H1 (cell line): ENCODE measurements at regions not wholly inside any gene's neighbourhood (a gene's known extent, or its start where the extent isn't known, plus 50 kb on each side); places are given as distances from the start of the nearest gene placed in this dataset.

Source experiments
- CTCF ChIA-PET: fragments of 300-600 bp; sonication (Branson Sonifier 250); formaldehyde crosslinking; loops from one replicate; lab custom pipeline; 2021; ENCODE audit not compliant: partially characterized antibody; lab: Charles Lee
- POLR2A ChIA-PET: fragments of 300-600 bp; sonication (Branson Sonifier 250); formaldehyde crosslinking; loops from one replicate; lab custom pipeline; 2021; ENCODE audit warnings: inconsistent platforms; ENCODE audit not compliant: partially characterized antibody; lab: Charles Lee
- DNase-seq, 2 experiments: peaks; one replicate each; pipeline versions ENCODE4 v3.0.0 to v3.0.0-alpha.2; 2010 to 2022; ENCODE audit warnings: low spot score in 2 of 2, low read depth in 1 of 2, mixed read lengths in 1 of 2
- FAIRE-seq: peaks from 2 replicates; lab custom pipeline; 2011; peaks lifted over from hg19 to GRCh38; lab: Jason Lieb, UNC
- H2AFZ ChIP-seq: 2 replicates; pipeline ENCODE4 v1.8.1; 2012; ENCODE audit warnings: low read length, inconsistent platforms
- H2AK5ac ChIP-seq: 2 replicates; pipeline ENCODE4 v1.6.1; 2013; ENCODE audit warnings: low read depth, low read length
- H2BK120ac ChIP-seq: replicated peaks from 2 replicates; pipeline ENCODE3; 2013; ENCODE audit warnings: low read depth, low read length, inconsistent platforms
- H2BK12ac ChIP-seq: 2 replicates; pipeline ENCODE4 v1.6.1; 2013; ENCODE audit warnings: low read depth, low read length
- H2BK15ac ChIP-seq: 2 replicates; pipeline ENCODE4 v1.6.1; 2013; ENCODE audit warnings: low read length
- H2BK20ac ChIP-seq: 2 replicates; pipeline ENCODE4 v1.6.1; 2013; ENCODE audit warnings: low read length
- H2BK5ac ChIP-seq: 2 replicates; pipeline ENCODE4 v1.6.1; 2013; ENCODE audit warnings: low read depth, low read length
- H3K14ac ChIP-seq: 2 replicates; pipeline ENCODE4 v1.6.1; 2013; ENCODE audit warnings: inconsistent platforms; ENCODE audit not compliant: insufficient read length
- H3K18ac ChIP-seq: 2 replicates; pipeline ENCODE4 v1.6.1; 2013; ENCODE audit warnings: low read length; ENCODE audit errors: extremely low read depth
- H3K23ac ChIP-seq: 2 replicates; pipeline ENCODE4 v1.6.1; 2013; ENCODE audit warnings: inconsistent platforms; ENCODE audit not compliant: insufficient read length
- H3K23me2 ChIP-seq: 2 replicates; pipeline ENCODE4 v1.6.1; 2013; ENCODE audit warnings: low read depth, low read length
- H3K27ac ChIP-seq: 2 replicates; pipeline ENCODE4 v1.6.1; 2011; ENCODE audit warnings: low read depth, low read length, inconsistent platforms
- H3K27me3 ChIP-seq, 4 experiments: replicated peaks in 1 of 4; 1 replicate in 1 of 4; 2 replicates in 3 of 4; pipeline versions ENCODE4 v1.6.1 to v1.8.1; 2011 to 2013; ENCODE audit warnings: low read length in 3 of 4, mild to moderate bottlenecking in 3 of 4, inconsistent platforms in 2 of 4, mixed read lengths in 2 of 4, moderate library complexity in 1 of 4; ENCODE audit not compliant: control insufficient read depth in 3 of 4, insufficient read depth in 3 of 4; ENCODE audit errors: extremely low read depth in 1 of 4
- H3K36me3 ChIP-seq, 4 experiments: 2 replicates each; pipeline versions ENCODE4 v1.6.1 to v1.8.1; 2011 to 2013; ENCODE audit warnings: mild to moderate bottlenecking in 4 of 4, low read length in 3 of 4, moderate library complexity in 2 of 4, control low read depth in 1 of 4, inconsistent platforms in 1 of 4; ENCODE audit not compliant: insufficient read depth in 4 of 4, control insufficient read depth in 2 of 4
- H3K4ac ChIP-seq: replicated peaks from 2 replicates; pipeline ENCODE3; 2013; ENCODE audit warnings: low read length, low read depth, mixed read lengths, inconsistent platforms; ENCODE audit not compliant: insufficient read length
- H3K4me1 ChIP-seq, 4 experiments: replicated peaks in 1 of 4; 1 replicate in 1 of 4; 2 replicates in 3 of 4; pipeline versions ENCODE4 v1.6.1 to v1.8.1; 2011 to 2013; ENCODE audit warnings: low read length in 3 of 4, inconsistent platforms in 2 of 4, mixed read lengths in 1 of 4; ENCODE audit not compliant: insufficient read depth in 4 of 4, control insufficient read depth in 3 of 4
- H3K4me2 ChIP-seq, 2 experiments: 2 replicates each; pipeline versions ENCODE4 v1.6.1 to v1.8.1; 2011 to 2013; ENCODE audit warnings: low read depth in 2 of 2, low read length in 2 of 2, control low read depth in 1 of 2, inconsistent platforms in 1 of 2, mild to moderate bottlenecking in 1 of 2; ENCODE audit not compliant: insufficient read depth in 1 of 2
- H3K4me3 ChIP-seq, 4 experiments: fragments of 200-600, 300-600 bp in 1 of 4; sonication (generic), shearing (Covaris generic), sonication (Bioruptor Twin) in 1 of 4; 2 replicates each; pipeline versions ENCODE4 v1.5.1 to v1.8.1; 2011 to 2016; ENCODE audit warnings: low read length in 4 of 4, low read depth in 3 of 4, control low read depth in 2 of 4, inconsistent platforms in 2 of 4, mild to moderate bottlenecking in 2 of 4, mixed read lengths in 1 of 4, moderate library complexity in 1 of 4; ENCODE audit not compliant: insufficient read depth in 2 of 4; ENCODE audit errors: extremely low read depth in 1 of 4
- H3K56ac ChIP-seq: replicated peaks from 2 replicates; pipeline ENCODE3; 2013; ENCODE audit warnings: low read depth, mild to moderate bottlenecking, mixed read lengths, low read length, inconsistent platforms; ENCODE audit not compliant: insufficient read length
- H3K79me1 ChIP-seq: 2 replicates; pipeline ENCODE4 v1.6.1; 2013; ENCODE audit warnings: low read depth, low read length, control low read depth
- H3K79me2 ChIP-seq, 2 experiments: 2 replicates each; pipeline versions ENCODE4 v1.6.1 to v1.8.1; 2012 to 2013; ENCODE audit warnings: low read length in 2 of 2, mild to moderate bottlenecking in 2 of 2, inconsistent platforms in 1 of 2; ENCODE audit not compliant: insufficient read depth in 2 of 2, control insufficient read depth in 1 of 2
- H3K9ac ChIP-seq, 4 experiments: replicated peaks in 1 of 4; 1 replicate in 1 of 4; 2 replicates in 3 of 4; pipeline versions ENCODE4 v1.6.1 to v1.8.1; 2011 to 2013; ENCODE audit warnings: low read depth in 3 of 4, low read length in 3 of 4, control low read depth in 2 of 4, mild to moderate bottlenecking in 2 of 4, moderate library complexity in 2 of 4, inconsistent platforms in 1 of 4; ENCODE audit errors: extremely low read depth in 1 of 4
- H3K9me3 ChIP-seq, 2 experiments: 2 replicates each; pipeline versions ENCODE4 v1.6.1 to v1.8.1; 2012 to 2013; ENCODE audit warnings: mild to moderate bottlenecking in 2 of 2, moderate library complexity in 2 of 2, control low read depth in 1 of 2, inconsistent platforms in 1 of 2, low read depth in 1 of 2, low read length in 1 of 2, mixed read lengths in 1 of 2; ENCODE audit not compliant: insufficient read depth in 2 of 2
- H4K20me1 ChIP-seq, 2 experiments: replicated peaks in 1 of 2; 2 replicates each; pipeline versions ENCODE3 to v1.8.1; 2011 to 2013; ENCODE audit warnings: inconsistent platforms in 2 of 2, low read length in 2 of 2, mild to moderate bottlenecking in 1 of 2; ENCODE audit not compliant: insufficient read depth in 2 of 2, control insufficient read depth in 1 of 2
- H4K5ac ChIP-seq: 2 replicates; pipeline ENCODE4 v1.6.1; 2013; ENCODE audit warnings: low read length, low read depth, mixed read lengths, inconsistent platforms; ENCODE audit not compliant: insufficient read length
- H4K8ac ChIP-seq: 2 replicates; pipeline ENCODE4 v1.8.0; 2013; ENCODE audit warnings: mild to moderate bottlenecking, moderate library complexity, low read length, inconsistent platforms; ENCODE audit not compliant: insufficient read depth; ENCODE audit errors: extremely low read depth
- H4K91ac ChIP-seq: replicated peaks from 2 replicates; pipeline ENCODE3; 2013; ENCODE audit warnings: low read length, mixed read lengths, inconsistent platforms; ENCODE audit not compliant: insufficient read length
- CTBP2 ChIP-seq: IDR thresholded peaks from 2 replicates; pipeline ENCODE4 v1.7.0; 2011; ENCODE audit warnings: borderline replicate concordance, mild to moderate bottlenecking, moderate library complexity, mixed read lengths, low read length; ENCODE audit not compliant: insufficient read depth, insufficient read length
- GABPA ChIP-seq: IDR thresholded peaks from 2 replicates; pipeline ENCODE4 v1.6.1; 2011; ENCODE audit warnings: mild to moderate bottlenecking, low read length, moderate library complexity, borderline replicate concordance; ENCODE audit not compliant: insufficient read depth
- KDM1A ChIP-seq: fragments of 200-600, 300-600 bp; sonication (generic); IDR thresholded peaks from 2 replicates; pipeline ENCODE4 v1.7.1; 2016; ENCODE audit warnings: mild to moderate bottlenecking, low read length, borderline replicate concordance
- KDM4A ChIP-seq: IDR thresholded peaks from one replicate; pipeline ENCODE4 v1.7.1; 2012; ENCODE audit warnings: low read depth, mild to moderate bottlenecking, moderate library complexity, low read length, inconsistent platforms; ENCODE audit not compliant: severe bottlenecking
- RBBP5 ChIP-seq: IDR thresholded peaks from 2 replicates; pipeline ENCODE4 v1.7.1; 2012; ENCODE audit warnings: low read depth, mild to moderate bottlenecking, inconsistent platforms, low read length, moderate library complexity, borderline replicate concordance
- RFX5 ChIP-seq: IDR thresholded peaks from 2 replicates; pipeline ENCODE4 v1.6.1; 2011; ENCODE audit warnings: low read depth, low read length, improper control_type of control experiment, borderline replicate concordance
- YY1 ChIP-seq: IDR thresholded peaks from 2 replicates; pipeline ENCODE4 v1.6.1; 2011; ENCODE audit warnings: low read depth, mild to moderate bottlenecking, low read length
- WGBS, 2 experiments: shearing (Covaris generic) in 1 of 2; methylation state at CpG; one replicate each; pipeline versions ENCODE4 v1.1.6 to v1.1.7; 2013 to 2015; ENCODE audit warnings: low lambda C conversion rate in 2 of 2, mixed read lengths in 2 of 2, inconsistent platforms in 1 of 2, low coverage in 1 of 2, missing lambda C conversion rate in 1 of 2; ENCODE audit not compliant: insufficient replicate concordance in 2 of 2, insufficient coverage in 1 of 2, insufficient read length in 1 of 2; ENCODE audit errors: extremely low coverage in 1 of 2, missing lambda C conversion rate in 1 of 2; 5-methylcytosine and 5-hydroxymethylcytosine counted together

DNA sequence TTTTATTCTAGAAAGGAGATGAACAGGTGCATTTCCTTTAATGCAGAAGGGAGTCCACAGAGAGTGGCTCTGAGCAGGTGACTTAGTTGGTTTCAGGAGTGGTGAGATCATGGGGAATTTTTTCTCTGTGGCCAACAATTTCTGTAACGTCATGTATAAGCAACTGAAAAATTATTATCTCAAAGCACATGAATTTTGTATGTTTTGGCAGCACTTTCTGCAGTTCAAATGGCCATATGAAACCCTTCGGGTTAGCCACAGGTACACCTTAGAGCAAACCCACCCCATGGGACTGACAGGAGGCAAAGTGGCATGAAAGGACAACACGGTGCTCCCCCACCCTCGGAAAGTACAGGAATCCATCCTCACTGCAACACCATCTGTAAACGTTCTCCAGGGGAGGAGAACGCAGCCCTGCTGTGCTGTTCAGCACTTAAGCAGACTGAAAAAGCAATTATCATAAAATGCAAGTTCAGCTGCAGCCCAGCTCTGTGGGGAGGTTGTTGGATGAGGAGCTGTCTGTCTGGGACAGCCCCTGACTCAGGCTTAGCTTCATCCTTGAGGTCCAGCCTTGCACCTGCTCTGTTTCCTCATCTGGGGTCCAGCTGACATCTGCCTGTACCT is 55.8 kb upstream of the CLDN14 start:
- Histone ChIP-seq H3K9ac (no peak overlapping the region), H2BK15ac (no peak overlapping the region), H3K4me3 (no peak overlapping the region), H3K27me3 (peaks cover 0 to under 1% (median 0%) of the 10 kb centered on the region in 4 experiments; a peak in 3 of 7 replicates), H3K27ac (no peak overlapping the region), H3K23ac (no peak overlapping the region), H2BK12ac (no peak overlapping the region), H2BK5ac (no peak overlapping the region), H2AFZ (no peak overlapping the region; the same call in 1 of the 2 replicates), H2AK5ac (no peak overlapping the region), H3K56ac (no peak overlapping the region), H2BK20ac (no peak overlapping the region), H3K79me1 (no peaks in the 10 kb centered on the region), H3K9me3 (no peaks in the 10 kb centered on the region), H3K36me3 (no peaks in the 10 kb centered on the region; a peak in 1 of 8 replicates), H2BK120ac (peak overlapping the region; percentile 47), H3K4ac (no peak overlapping the region), H3K4me2 (no peak overlapping the region), H4K91ac (no peak overlapping the region), H4K20me1 (peaks cover 0 to 8% of the 10 kb centered on the region in 2 experiments), H3K23me2 (peaks cover 10% of the 10 kb centered on the region; the same call in 1 of the 2 replicates), H4K5ac (no peak overlapping the region), H4K8ac (no peak overlapping the region), H3K14ac (no peak overlapping the region), H3K4me1 (peaks cover 0 to 7% (median 0%) of the 10 kb centered on the region in 4 experiments; a peak in 2 of 7 replicates), H3K18ac (no peak overlapping the region), H3K79me2 (no peaks in the 10 kb centered on the region; a peak in 1 of 4 replicates)
- TF ChIP-seq KDM4A (no peak), KDM1A (no peak), GABPA (no peak), CTBP2 (no peak), RBBP5 (no peak), RFX5 (no peak), YY1 (no peak)
- POLR2A ChIA-PET: no interaction called here
- 82% methylated on average over 6 of the region's 6 CpGs; no CpG with 5 or more reads in 1 of the 2 experiments for WGBS, 2 experiments
- no peak for FAIRE-seq
- no peak for DNase-seq
- CTCF ChIA-PET: interaction anchor here (0.8 to 1.3 kb wide), 3 partner anchors 10 to 16 kb away, joined by 3 to 4 read pairs (median 3); no protein-coding TSS in a partner anchor
